ENCODE measurements at regions not wholly inside any gene's neighbourhood (a gene's known extent, or its start where the extent isn't known, plus 50 kb on each side); places are given as distances from the start of the nearest gene placed in this dataset.

- TF ChIP-seq ZNF510 (tag by site-specific recombination; IDR thresholded peaks at IDR 0.05; ENCODE audit: insufficient replicate concordance) (no peak), PATZ1 (tag by site-specific recombination; IDR thresholded peaks at IDR 0.05) (no peak), KLF17 (tag by site-specific recombination; IDR thresholded peaks at IDR 0.05) (no peak), HOXD13 (CRISPR knock-in tag; IDR thresholded peaks at IDR 0.05; ENCODE audit: borderline replicate concordance) (no peak), WT1 (tag by site-specific recombination; IDR thresholded peaks at IDR 0.05) (no peak), ZBTB10 (tag by site-specific recombination; IDR thresholded peaks at IDR 0.05) (no peak), KLF1 (tag by site-specific recombination; IDR thresholded peaks at IDR 0.05) (no peak), PBX3 (CRISPR knock-in tag; IDR thresholded peaks at IDR 0.05) (no peak), MEIS1 (CRISPR knock-in tag; IDR thresholded peaks at IDR 0.05; ENCODE audit: borderline replicate concordance) (no peak), PRDM2 (tag by site-specific recombination; IDR thresholded peaks at IDR 0.05; ENCODE audit: borderline replicate concordance) (no peak), ZNF157 (tag by site-specific recombination; IDR thresholded peaks at IDR 0.05) (no peak), TRIM28 (IDR thresholded peaks at IDR 0.05; ENCODE audit: borderline replicate concordance, low read length) (no peak), ZNF121 (tag by site-specific recombination; IDR thresholded peaks at IDR 0.05) (no peak)
Observed at GRCh38 chr11:134477486-134477885, 65.4 kb upstream of the B3GAT1 start (continued).

All from HEK293 (cell line).